ENCODE measurements at regions not wholly inside any gene's neighbourhood (a gene's known extent, or its start where the extent isn't known, plus 50 kb on each side); places are given as distances from the start of the nearest gene placed in this dataset.
A peak's percentile ranks its signal among the peaks of the same experiment; 100 is the strongest.

GRCh38 chr13:99118179-99118578, 82.5 kb upstream of the UBAC2 start:
- no peak overlapping the region for H3K4me2 ChIP-seq (ENCODE audit: low read depth, low read length, poor library complexity, severe bottlenecking)
- H2AFZ ChIP-seq (ENCODE audit: low read length), result no peak overlapping the region
- H3K79me2 ChIP-seq (ENCODE audit: low read length), result no peaks in the 10 kb centered on the region
- H3K27me3 ChIP-seq (ENCODE audit: low read length), result no peaks in the 10 kb centered on the region
- DNase-seq, result no peak
- no peak overlapping the region for H3K9ac ChIP-seq (ENCODE audit: low read length)
- H3K36me3 ChIP-seq (ENCODE audit: insufficient read depth, low read length), result no peaks in the 10 kb centered on the region
- no peaks in the 10 kb centered on the region for H3K4me1 ChIP-seq (ENCODE audit: low read length)
- H4K20me1 ChIP-seq (ENCODE audit: insufficient read depth, low read depth, low read length), result no peaks in the 10 kb centered on the region
- no peaks in the 10 kb centered on the region for H3K9me2 ChIP-seq (replicated peaks; ENCODE audit: insufficient read depth, low read length)
- H3K27ac ChIP-seq (ENCODE audit: low read length), result no peak overlapping the region
- H3K4me3 ChIP-seq (ENCODE audit: low read length), result no peak overlapping the region
- H3K9me3 ChIP-seq (ENCODE audit: low read length), result no peaks in the 10 kb centered on the region

- H3K27me3 ChIP-seq (ENCODE audit: low read length), result no peaks in the 10 kb centered on the region
- H3K36me3 ChIP-seq (ENCODE audit: insufficient read depth, low read length), result no peaks in the 10 kb centered on the region
- no peaks in the 10 kb centered on the region for H3K9me3 ChIP-seq (ENCODE audit: low read length)
- H3K4me1 ChIP-seq (ENCODE audit: low read length), result peaks cover under 1% of the 10 kb centered on the region; the same call in 1 of the 2 replicates
- no peaks in the 10 kb centered on the region for H3K9me2 ChIP-seq (replicated peaks; ENCODE audit: insufficient read depth, low read length)
- no peak overlapping the region for H2AFZ ChIP-seq (ENCODE audit: low read length)
- no peak overlapping the region for H3K27ac ChIP-seq (ENCODE audit: low read length)
- DNase-seq, result no peak
- no peaks in the 10 kb centered on the region for H3K79me2 ChIP-seq (ENCODE audit: low read length)
- no peak overlapping the region for H3K9ac ChIP-seq (ENCODE audit: low read length)
- no peaks in the 10 kb centered on the region for H4K20me1 ChIP-seq (ENCODE audit: insufficient read depth, low read depth, low read length)
- no peak overlapping the region for H3K4me2 ChIP-seq (ENCODE audit: low read depth, low read length, poor library complexity, severe bottlenecking)
- no peak overlapping the region for H3K4me3 ChIP-seq (ENCODE audit: low read length)
Measured at GRCh38 chr13:99119656-99120055, 81.0 kb upstream of the UBAC2 start.

GRCh38 chr13:99120751-99121150, 79.9 kb upstream of the UBAC2 start:
- H3K4me2 ChIP-seq (ENCODE audit: low read depth, low read length, poor library complexity, severe bottlenecking), result no peak overlapping the region
- H3K4me3 ChIP-seq (ENCODE audit: low read length), result no peak overlapping the region
- no peaks in the 10 kb centered on the region for H3K36me3 ChIP-seq (ENCODE audit: insufficient read depth, low read length)
- no peaks in the 10 kb centered on the region for H3K9me3 ChIP-seq (ENCODE audit: low read length)
- H3K9ac ChIP-seq (ENCODE audit: low read length), result no peak overlapping the region
- no peaks in the 10 kb centered on the region for H3K79me2 ChIP-seq (ENCODE audit: low read length)
- H2AFZ ChIP-seq (ENCODE audit: low read length), result no peak overlapping the region
- peaks cover 6% of the 10 kb centered on the region; the same call in 1 of the 2 replicates for H3K4me1 ChIP-seq (ENCODE audit: low read length)
- no peak for DNase-seq
- no peaks in the 10 kb centered on the region for H4K20me1 ChIP-seq (ENCODE audit: insufficient read depth, low read depth, low read length)
- H3K9me2 ChIP-seq (replicated peaks; ENCODE audit: insufficient read depth, low read length), result no peaks in the 10 kb centered on the region
- no peaks in the 10 kb centered on the region for H3K27me3 ChIP-seq (ENCODE audit: low read length)
- no peak overlapping the region for H3K27ac ChIP-seq (ENCODE audit: low read length)

- H3K79me2 ChIP-seq (ENCODE audit: low read length), result no peaks in the 10 kb centered on the region
- H3K27ac ChIP-seq (ENCODE audit: low read length), result no peak overlapping the region
- no peaks in the 10 kb centered on the region for H4K20me1 ChIP-seq (ENCODE audit: insufficient read depth, low read depth, low read length)
- H3K4me2 ChIP-seq (ENCODE audit: low read depth, low read length, poor library complexity, severe bottlenecking), result no peak overlapping the region
- H3K9me2 ChIP-seq (replicated peaks; ENCODE audit: insufficient read depth, low read length), result no peaks in the 10 kb centered on the region
- 0 out of 2 replicates have a peak overlapping the region, but pooled peaks have one; percentile 46 for H2AFZ ChIP-seq (ENCODE audit: low read length)
- no peaks in the 10 kb centered on the region for H3K9me3 ChIP-seq (ENCODE audit: low read length)
- no peaks in the 10 kb centered on the region for H3K27me3 ChIP-seq (ENCODE audit: low read length)
- H3K9ac ChIP-seq (ENCODE audit: low read length), result no peak overlapping the region
- peaks cover 6% of the 10 kb centered on the region; the same call in 1 of the 2 replicates for H3K4me1 ChIP-seq (ENCODE audit: low read length)
- DNase-seq, result no peak
- H3K36me3 ChIP-seq (ENCODE audit: insufficient read depth, low read length), result no peaks in the 10 kb centered on the region
- H3K4me3 ChIP-seq (ENCODE audit: low read length), result no peak overlapping the region
Measured at GRCh38 chr13:99122171-99122570, 78.5 kb upstream of the UBAC2 start.

- H3K9me2 ChIP-seq (replicated peaks; ENCODE audit: insufficient read depth, low read length), result no peaks in the 10 kb centered on the region
- no peaks in the 10 kb centered on the region for H3K9me3 ChIP-seq (ENCODE audit: low read length)
- no peak overlapping the region for H2AFZ ChIP-seq (ENCODE audit: low read length)
- DNase-seq, result no peak
- no peaks in the 10 kb centered on the region for H3K79me2 ChIP-seq (ENCODE audit: low read length)
- no peak overlapping the region for H3K27ac ChIP-seq (ENCODE audit: low read length)
- H3K27me3 ChIP-seq (ENCODE audit: low read length), result no peaks in the 10 kb centered on the region
- H4K20me1 ChIP-seq (ENCODE audit: insufficient read depth, low read depth, low read length), result no peaks in the 10 kb centered on the region
- no peak overlapping the region for H3K9ac ChIP-seq (ENCODE audit: low read length)
- H3K4me2 ChIP-seq (ENCODE audit: low read depth, low read length, poor library complexity, severe bottlenecking), result no peak overlapping the region
- H3K4me1 ChIP-seq (ENCODE audit: low read length), result peaks cover 6% of the 10 kb centered on the region; the same call in 1 of the 2 replicates
- no peaks in the 10 kb centered on the region for H3K36me3 ChIP-seq (ENCODE audit: insufficient read depth, low read length)
- no peak overlapping the region for H3K4me3 ChIP-seq (ENCODE audit: low read length)
Measured at GRCh38 chr13:99123101-99124045, 77.3 kb upstream of the UBAC2 start.

GRCh38 chr13:99124046-99124400, 76.6 kb upstream of the UBAC2 start:
- H3K9me2 ChIP-seq (replicated peaks; ENCODE audit: insufficient read depth, low read length), result no peaks in the 10 kb centered on the region
- no peaks in the 10 kb centered on the region for H3K9me3 ChIP-seq (ENCODE audit: low read length)
- H3K36me3 ChIP-seq (ENCODE audit: insufficient read depth, low read length), result no peaks in the 10 kb centered on the region
- H3K4me1 ChIP-seq (ENCODE audit: low read length), result peaks cover 8% of the 10 kb centered on the region
- H3K4me3 ChIP-seq (ENCODE audit: low read length), result no peak overlapping the region
- no peak overlapping the region for H3K4me2 ChIP-seq (ENCODE audit: low read depth, low read length, poor library complexity, severe bottlenecking)
- no peaks in the 10 kb centered on the region for H3K27me3 ChIP-seq (ENCODE audit: low read length)
- H3K79me2 ChIP-seq (ENCODE audit: low read length), result no peaks in the 10 kb centered on the region
- no peak for DNase-seq
- no peaks in the 10 kb centered on the region for H4K20me1 ChIP-seq (ENCODE audit: insufficient read depth, low read depth, low read length)
- no peak overlapping the region for H3K27ac ChIP-seq (ENCODE audit: low read length)
- no peak overlapping the region for H3K9ac ChIP-seq (ENCODE audit: low read length)
- no peak overlapping the region for H2AFZ ChIP-seq (ENCODE audit: low read length)

- H3K36me3 ChIP-seq (ENCODE audit: insufficient read depth, low read length), result no peaks in the 10 kb centered on the region
- peaks cover 9% of the 10 kb centered on the region for H3K4me1 ChIP-seq (ENCODE audit: low read length)
- DNase-seq, result no peak
- no peak overlapping the region for H3K4me2 ChIP-seq (ENCODE audit: low read depth, low read length, poor library complexity, severe bottlenecking)
- H3K9me2 ChIP-seq (replicated peaks; ENCODE audit: insufficient read depth, low read length), result no peaks in the 10 kb centered on the region
- H2AFZ ChIP-seq (ENCODE audit: low read length), result no peak overlapping the region; the same call in 1 of the 2 replicates
- H4K20me1 ChIP-seq (ENCODE audit: insufficient read depth, low read depth, low read length), result no peaks in the 10 kb centered on the region
- H3K79me2 ChIP-seq (ENCODE audit: low read length), result no peaks in the 10 kb centered on the region
- no peak overlapping the region for H3K27ac ChIP-seq (ENCODE audit: low read length)
- H3K27me3 ChIP-seq (ENCODE audit: low read length), result no peaks in the 10 kb centered on the region
- no peaks in the 10 kb centered on the region for H3K9me3 ChIP-seq (ENCODE audit: low read length)
- H3K9ac ChIP-seq (ENCODE audit: low read length), result no peak overlapping the region
- no peak overlapping the region for H3K4me3 ChIP-seq (ENCODE audit: low read length)
Measured at GRCh38 chr13:99124794-99125316, 75.8 kb upstream of the UBAC2 start.

- H3K4me1 ChIP-seq (ENCODE audit: low read length), result peaks cover 9% of the 10 kb centered on the region
- H3K27ac ChIP-seq (ENCODE audit: low read length), result no peak overlapping the region
- no peaks in the 10 kb centered on the region for H3K79me2 ChIP-seq (ENCODE audit: low read length)
- no peaks in the 10 kb centered on the region for H3K9me2 ChIP-seq (replicated peaks; ENCODE audit: insufficient read depth, low read length)
- H3K9me3 ChIP-seq (ENCODE audit: low read length), result no peaks in the 10 kb centered on the region
- H3K27me3 ChIP-seq (ENCODE audit: low read length), result no peaks in the 10 kb centered on the region
- no peak for DNase-seq
- no peaks in the 10 kb centered on the region for H4K20me1 ChIP-seq (ENCODE audit: insufficient read depth, low read depth, low read length)
- H2AFZ ChIP-seq (ENCODE audit: low read length), result no peak overlapping the region
- H3K4me2 ChIP-seq (ENCODE audit: low read depth, low read length, poor library complexity, severe bottlenecking), result no peak overlapping the region
- H3K4me3 ChIP-seq (ENCODE audit: low read length), result no peak overlapping the region
- no peaks in the 10 kb centered on the region for H3K36me3 ChIP-seq (ENCODE audit: insufficient read depth, low read length)
- no peak overlapping the region for H3K9ac ChIP-seq (ENCODE audit: low read length)
Measured at GRCh38 chr13:99125326-99125915, 75.2 kb upstream of the UBAC2 start.

Data from Karpas-422 (cell line).